Stimulated activated CD4-positive, alpha-beta T cell treated with anti-CD3 and anti-CD28 coated beads, TNF-alpha, amount 100 ng/mL, for 24 hours (primary cell): ENCODE measurements at regions not wholly inside any gene's neighbourhood (a gene's known extent, or its start where the extent isn't known, plus 50 kb on each side); places are given as distances from the start of the nearest gene placed in this dataset.
"Not testable (repeated sequence)": the region's sequence is repeated elsewhere in the genome, so short reads cannot be mapped to it uniquely, and the experiment has no call there.

Experiments
- DNase-seq, 3 experiments: peaks; one replicate each; pipeline ENCODE4 v3.0.0-alpha.2; 2020; ENCODE audit warnings: low read depth in 3 of 3

DNA sequence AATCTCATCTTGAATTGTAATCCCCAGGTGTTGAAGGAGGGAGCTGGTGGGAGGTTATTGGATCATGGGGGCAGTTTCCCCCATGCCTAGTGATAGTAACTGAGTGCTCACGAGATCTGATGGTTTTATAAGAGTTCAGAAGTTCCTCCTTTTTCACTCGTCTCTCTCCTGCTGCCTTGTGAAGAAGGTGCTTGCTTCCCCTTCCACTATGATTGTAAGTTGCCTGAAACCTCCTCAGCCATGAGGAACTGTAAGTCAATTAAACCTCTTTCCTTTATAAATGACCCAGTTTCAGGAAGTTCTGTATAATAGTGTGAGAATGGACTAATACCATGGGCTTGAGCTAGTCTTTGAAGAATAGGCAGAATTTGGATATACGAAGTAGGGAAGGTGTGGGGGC lies 113.9 kb downstream of the RIN2 start:
- no peak for DNase-seq

DNA sequence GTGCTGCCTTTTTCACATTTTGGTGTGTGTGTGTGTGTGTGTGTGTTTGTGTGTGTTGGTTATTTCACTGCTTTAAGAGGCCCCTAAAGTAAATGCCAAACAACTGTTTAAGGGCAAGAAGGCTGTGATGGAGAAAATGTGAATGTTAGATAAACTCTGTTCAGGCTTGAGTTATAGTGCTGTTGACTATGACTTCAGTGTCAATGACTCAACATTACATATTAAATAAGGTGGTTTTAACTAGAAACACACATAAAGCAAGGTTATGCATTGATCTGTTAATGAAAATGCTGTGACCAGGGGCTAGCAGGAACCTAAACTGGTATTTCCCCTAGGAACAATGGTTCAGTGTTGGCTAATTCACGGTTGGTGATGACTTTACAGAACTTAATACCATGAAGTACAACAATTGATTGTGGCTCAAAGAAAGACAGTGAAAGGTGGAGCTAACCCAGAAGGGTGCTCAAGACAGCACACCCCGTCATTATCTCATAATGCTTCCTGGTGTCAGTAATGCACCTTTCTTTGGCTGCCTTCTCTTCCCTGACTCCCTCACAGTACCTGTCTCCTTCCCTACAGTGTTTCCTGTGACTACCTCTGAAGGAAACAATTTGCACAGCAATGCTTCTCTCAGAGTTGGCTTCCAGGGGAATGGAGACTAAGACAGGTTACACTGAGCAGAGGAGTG lies 116.1 kb downstream of the RIN2 start:
- DNase-seq: no peak

DNA sequence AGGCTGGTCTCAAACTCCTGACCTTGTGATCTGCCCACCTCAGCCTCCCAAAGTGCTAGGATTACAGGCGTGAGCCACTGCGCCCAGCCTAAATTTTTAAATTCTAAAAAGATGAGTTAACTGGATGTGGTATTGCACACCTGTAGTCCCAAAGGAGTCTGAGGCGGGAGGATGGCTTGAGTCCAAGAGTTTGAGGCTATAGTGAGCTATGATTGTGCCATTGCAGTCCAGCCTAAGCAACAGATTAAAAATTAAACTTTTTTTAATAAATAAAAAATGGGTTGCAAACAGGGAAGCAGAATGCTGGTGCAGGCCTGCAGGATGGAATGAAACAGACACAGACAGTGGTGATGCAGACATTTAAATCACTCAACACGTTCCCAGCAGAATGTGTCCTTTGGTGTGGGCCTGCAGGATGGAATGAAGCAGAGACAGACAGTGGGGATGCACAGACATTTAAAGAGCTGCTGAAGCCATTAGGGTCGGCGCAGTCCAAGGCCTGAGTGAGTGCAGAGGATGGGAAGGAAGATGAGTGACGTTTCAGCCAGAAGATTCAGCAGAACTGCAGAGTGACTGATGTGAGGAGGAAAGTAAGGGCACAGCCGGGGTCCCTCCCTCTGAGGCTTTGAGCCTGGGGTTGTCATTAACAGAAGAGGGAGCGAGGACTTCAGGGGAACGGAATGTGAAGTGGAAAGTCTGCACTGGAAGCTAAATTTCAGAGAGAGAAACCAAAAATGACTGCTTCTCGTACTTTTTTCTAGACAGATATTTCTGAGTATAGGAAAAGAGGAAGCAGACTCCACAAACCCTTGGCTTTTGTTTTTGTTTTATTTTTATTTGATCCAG lies 117.5 kb downstream of the RIN2 start:
- no peak for DNase-seq

DNA sequence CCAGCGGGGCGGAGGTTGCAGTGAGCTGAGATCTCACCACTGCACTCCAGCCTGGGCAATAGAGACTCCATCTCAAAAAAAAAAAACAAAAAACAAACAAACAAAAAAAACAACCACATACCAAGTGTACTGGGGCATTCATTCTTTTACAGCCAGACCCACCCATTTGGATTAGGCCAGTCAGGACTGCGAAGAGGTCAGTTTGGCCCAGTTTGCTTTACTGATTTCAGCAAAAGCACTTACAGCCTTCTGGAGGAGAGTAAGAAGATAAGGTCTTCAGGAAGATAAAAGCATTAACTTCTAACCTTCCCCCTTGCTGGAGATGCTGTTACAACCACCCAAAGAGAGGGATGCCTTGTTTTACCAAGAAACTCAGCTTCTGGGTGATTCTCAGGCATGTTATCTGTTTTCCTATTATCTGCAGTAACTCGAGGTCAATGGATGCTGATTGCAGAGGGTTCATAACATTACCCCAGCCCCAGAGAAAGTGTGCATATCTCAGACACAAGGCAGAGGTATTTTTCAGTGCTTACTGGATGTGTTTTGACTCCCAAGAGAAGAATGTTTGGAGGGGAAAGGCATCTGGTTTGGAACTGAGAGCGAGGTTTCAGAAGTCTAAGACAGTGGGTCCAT lies 118.9 kb downstream of the RIN2 start:
- DNase-seq: no peak

DNA sequence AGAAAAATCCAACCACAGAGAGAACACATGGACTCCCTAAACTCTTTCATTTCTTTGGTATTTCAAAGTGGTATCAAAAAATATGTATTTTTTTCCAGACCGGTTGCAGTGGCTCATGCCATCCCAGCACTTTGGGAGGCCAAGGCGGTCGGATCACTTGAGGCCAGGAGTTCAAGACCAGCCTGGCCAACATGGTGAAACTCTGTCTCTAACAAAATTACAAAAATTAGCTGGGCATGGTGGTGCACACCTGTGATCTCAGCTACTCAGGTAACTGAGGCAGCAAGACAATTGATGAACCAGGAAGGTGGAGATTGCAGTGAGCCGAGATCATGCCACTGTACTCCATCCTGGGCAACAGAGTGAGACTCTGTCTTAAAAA lies 121.8 kb downstream of the RIN2 start:
- DNase-seq: not testable (repeated sequence)

DNA sequence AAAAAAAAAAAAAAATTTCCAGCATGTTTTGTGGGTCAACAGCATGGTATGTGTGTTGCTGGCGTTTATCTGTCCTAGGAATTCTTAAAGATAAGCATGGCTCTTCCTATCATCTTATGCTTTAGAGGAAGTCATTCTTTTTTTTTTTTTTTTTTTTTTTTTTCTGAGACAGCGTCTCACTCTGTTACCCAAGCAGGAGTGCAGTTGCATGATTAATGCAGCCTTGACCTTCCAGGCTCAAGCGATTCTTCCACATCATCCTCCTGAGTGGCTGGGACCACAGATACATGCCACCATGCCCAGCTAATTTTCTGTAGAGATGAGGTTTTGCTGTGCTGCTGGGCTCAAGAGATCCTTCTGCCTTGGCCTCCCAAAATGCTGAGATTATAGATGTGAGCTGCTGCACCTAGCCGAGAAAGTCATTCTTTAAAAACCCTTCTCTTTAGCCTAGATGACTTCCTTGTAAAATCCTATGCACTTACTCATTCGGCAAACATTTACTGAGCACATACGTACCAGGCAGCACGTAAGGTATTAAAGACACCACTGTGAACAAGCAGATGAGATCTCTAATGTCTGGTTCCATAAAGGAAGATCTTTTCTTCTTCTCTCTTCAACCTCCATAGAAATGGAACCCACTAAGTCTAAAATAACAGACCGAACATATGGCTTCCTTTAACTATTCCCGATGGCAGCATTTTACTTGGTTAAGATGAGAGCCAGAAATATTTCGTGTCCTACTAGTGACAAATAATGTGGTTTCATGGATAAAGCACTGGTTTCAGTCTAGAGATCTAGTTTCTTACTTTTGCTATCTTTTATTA lies 122.4 kb downstream of the RIN2 start:
- no peak for DNase-seq

DNA sequence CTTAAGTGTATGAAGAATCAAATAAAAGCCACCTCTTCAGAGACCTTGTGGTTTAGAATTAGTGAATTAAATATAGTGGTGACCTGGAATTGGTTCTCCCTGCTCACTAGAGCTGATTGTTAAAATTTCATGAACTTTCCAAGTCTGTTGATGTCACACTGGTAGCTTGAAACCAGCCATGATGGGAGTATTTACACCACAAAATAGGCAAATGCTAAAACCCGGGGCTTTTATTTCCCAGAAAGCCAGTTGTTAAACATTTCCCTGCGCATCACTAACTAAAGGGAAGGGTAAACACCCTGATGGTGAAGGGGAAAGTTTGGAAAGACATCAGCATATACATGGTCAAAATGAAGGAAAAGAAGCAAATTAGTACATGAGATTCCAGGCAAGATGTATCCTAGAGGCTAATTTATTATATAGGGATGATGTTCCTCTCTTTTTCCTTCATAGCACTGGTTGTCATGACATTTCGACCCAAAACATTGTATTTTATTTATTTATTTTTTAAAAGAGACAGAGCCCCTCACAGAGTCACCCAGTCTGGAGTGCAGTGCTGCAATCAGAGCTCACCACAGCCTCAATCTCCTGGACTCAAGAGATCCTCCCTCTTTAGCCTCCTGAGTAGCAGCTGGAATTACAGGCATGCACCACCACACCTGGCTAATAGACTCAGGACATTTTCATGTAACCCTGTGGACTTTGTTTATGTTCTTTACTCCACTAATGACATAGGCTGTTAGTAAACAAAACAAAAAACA lies 123.2 kb downstream of the RIN2 start:
- no peak for DNase-seq

DNA sequence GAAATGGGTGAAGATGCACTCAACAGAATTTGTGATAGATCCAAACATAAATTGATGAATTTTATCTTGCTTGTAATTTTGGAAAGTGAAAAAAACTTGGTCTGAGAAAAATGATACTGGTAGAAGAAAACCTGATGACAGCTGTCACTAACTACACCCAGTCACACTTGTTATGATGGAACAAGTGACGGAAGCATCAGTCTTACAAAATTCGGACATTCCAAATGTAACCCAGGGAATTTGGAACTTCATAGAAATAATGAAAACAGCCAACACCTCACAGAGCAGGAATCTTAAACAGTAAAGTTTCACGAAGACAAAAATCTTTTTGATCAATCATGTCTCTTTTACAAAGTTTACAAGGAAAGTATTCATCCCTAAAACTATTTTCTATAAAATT lies 123.9 kb downstream of the RIN2 start:
- DNase-seq: no peak

DNA sequence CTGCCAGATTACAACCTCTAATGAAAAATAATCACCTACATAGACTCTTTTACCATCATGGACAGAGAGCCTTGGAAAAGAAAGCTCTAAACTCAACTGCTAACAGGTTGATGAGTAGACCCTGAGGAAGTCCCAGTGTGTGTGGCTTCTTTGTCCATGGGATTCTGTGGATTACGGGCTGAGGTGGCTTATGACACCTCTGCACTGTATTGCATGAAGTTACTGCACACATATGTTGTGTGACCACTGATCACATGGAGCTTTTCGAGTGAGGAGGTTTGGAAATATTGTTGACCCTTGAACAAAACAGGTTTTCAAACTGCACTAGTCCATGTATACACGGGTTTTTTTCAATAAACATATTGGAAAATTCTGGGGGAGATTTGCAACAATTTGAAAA lies 124.4 kb downstream of the RIN2 start:
- DNase-seq: no peak

DNA sequence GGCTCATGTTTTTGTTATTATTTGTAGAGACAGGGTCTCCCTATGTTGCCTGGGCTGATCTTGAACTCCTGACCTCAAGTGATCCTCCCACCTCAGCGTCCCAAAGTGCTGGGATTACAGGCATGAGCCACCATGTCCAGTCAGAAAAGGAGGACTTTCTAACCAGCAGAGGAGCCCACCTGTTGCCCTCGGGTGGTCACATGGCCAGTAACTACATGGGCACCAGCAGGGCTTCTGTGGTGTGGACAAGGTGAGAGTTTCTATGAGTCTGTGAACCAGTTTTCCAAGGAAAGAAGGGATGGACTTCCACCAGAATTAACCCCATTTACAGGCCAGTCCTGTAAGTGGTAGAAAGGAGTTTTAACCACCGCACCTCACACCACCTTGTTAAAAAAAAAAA lies 125.4 kb downstream of the RIN2 start:
- no peak for DNase-seq

DNA sequence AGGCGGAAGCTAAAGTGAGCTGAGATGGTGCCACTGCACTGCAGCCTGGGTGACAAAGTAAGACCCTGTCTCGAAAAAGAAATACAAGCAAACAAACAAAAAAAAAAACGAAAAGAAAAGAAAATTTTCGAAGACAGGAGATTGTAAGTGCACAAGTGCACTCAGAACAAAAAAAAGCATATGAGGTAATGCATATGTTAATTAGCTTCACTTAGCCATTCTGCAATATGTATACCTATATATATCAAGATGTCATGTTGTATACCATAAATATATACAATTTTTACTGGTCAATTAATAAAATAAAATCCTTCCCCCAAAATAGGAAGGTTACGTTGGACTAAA lies 127.5 kb downstream of the RIN2 start:
- no peak for DNase-seq

DNA sequence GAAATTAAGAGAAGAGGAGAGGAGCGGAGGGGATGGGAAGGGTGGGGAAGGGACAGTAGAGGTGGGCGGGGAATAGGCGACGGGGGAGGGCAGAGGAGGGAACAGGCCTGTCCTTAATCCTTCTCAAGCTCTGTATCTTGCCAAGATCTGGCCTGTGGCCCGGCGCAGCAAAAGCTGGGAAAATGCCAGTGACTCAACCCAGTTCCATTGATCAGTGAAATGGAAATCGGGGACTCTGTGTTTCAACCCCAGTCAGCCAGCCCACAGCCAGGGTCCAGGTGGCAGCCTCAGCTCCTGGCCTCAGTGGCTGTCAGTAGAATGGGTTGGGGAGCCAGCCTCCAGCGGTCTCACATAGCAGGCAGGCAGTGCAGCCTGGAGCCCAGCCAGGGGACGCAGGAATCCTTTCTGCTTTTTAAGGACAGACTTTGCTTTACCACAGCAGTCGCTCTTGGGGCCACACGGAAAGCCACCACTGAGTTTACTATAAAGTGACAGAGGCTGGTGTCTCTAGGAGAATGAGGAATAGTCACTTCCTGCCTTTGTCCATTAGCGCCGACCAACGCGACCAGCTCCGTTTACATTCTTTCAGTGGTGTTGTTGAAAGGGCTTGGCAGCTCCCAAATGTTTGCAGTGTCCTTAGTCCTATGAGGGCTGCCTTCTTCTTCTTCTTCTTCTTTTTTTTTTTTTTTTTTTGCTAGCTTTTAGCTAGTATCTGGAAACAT lies 128.0 kb downstream of the RIN2 start:
- DNase-seq: no peak

DNA sequence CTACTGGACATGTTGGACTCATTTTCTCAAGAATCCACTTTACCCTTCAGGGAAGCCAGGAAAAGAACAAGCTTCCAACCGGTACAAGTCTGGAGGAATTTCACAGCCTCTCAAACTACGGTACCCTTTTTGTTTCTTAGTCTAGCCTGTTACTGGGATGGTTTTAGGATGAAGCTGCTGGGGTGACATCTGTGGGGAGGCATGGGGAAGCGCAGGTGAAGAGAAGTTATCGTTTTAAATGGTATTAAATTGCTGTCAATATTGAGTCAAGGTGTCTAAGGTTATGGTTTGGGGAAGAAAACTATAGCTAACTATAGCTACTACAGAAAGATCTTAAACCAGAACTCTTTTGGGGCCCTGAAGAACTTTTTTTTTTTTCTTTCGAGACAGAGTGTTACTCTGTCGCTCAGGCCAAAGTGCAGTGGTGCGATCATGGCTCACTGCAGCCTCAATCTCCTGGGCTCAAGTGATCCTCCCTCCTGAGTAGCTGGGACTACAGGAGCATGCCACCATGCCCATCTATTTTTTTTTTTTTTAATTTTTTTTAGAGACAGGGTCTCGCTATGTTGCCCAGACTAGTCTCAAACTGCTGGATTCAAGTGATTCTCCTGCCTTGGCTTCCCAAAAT lies 128.7 kb downstream of the RIN2 start:
- DNase-seq: no peak

DNA sequence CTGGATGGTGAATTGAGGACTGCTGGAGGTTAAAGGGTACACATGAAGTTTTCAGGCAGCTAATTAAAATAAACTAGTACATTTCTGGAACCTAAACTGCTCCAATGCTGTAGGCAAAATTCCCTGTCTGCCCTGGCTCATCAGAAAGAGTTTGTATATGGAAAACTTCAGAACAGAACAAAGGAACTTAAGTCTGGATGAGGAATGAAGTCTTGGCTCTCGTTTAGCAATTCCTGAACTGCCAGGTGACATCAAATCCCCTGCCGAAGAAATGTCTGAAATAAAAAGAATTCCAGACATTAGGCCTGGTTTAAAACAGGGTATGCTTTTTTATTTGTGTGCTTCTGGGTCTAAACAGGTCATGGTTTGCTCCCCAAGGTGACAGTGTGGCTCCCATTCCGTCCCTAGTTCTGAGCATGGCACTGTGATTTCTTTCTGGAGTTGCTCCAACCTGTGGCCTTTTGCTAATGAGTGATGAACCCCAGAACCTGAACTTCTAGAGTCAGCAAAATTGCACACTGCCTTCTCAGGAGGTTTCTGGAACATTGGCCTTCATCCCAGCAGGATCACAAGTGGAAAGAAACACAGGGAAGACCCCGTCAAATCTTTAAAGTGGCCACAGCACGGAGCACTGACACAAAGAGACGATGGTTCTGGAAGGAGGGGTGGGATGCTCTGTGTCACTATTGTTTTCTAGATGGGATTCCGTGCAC lies 129.4 kb upstream of the NAA20 start:
- no peak for DNase-seq

DNA sequence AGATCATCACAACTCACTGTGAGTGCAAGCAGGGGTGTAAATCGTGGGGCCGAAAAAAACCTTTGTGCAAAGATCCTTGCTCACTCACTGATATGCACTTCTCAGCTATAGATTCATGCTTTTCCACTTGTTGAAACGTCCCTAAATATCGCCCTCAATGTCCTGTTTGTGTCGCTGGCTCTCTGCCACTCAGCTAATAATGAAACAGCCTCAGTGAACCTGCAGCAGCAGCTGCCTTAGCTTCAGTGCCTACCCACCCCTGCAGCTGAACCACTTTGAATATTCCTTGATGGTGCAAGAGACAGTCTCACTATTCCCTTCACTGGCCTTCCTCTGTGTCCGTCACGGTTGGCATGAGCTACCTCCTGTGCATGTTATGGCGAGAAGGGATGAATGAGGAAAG lies 128.9 kb upstream of the NAA20 start:
- DNase-seq: no peak

DNA sequence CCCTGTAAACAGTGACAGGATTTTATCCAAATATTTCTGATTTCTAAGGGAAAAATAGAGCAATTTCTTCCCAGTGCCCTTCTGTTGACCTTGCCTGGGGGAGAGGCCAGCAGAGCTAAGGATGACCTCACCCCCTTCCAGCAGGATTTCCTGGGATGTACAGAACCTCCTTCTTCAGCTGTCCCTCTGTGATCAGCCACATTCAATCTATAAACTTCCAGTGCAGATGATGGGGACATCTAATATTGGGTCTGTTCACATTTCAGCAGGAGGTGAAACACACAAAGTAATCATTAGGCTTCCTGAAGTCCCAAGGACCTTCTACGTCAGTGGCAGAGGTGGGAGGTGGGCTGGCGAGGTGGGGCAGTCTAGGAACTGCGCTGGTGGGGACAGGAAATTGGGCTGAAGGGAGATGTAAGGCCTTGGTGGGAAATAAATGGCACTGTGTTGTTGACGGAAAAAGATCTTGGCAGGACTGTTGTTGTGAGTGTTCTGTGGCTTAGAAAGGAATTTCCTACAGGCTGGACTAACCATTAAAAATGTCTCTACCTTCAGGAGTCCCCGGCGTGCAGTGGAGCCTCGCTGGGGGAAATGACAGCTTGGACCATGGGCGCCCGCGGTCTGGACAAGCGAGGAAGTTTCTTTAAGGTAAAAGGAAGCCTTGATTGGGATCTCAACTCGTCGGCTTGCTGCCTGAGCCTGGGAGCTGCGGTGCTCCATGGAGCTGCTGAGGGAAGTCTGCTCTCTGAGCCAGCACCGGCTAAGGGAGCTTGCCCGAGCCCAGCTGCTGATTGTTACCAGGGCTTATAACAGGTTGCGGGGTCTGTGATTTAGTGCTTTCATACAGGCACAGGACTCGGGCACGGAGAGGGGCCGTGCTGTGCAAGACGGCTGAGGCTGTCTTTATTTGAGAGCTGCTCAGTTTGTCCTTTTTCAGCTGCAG lies 127.9 kb upstream of the NAA20 start:
- no peak for DNase-seq

DNA sequence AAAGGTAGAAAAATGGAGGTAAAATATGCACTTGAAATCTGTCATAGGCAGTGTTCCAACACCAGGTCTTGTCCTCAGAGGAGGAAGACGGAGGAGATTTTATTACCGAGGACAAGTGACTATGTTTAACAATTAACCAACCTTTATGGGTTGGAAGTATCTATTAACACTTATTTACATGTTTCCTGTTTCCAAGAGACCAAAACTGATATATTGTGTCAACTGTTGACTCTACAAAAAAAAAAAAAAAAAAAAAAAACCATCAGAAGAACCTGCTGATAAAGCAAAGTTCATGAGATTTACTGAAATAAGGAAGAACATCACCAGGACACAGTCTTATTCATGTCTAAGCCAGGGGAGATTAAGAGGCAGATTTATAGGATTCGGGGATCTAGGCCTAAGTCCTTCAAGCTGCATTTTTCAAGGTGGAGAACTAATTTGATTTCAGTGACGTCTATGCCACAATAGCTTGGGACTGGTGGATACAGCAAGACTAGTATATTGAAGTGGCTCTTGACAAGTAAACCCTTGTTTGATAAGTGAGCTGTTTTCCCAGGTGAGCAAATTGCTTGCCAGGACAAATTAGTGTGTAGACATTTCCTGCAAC lies 126.6 kb upstream of the NAA20 start:
- no peak for DNase-seq

DNA sequence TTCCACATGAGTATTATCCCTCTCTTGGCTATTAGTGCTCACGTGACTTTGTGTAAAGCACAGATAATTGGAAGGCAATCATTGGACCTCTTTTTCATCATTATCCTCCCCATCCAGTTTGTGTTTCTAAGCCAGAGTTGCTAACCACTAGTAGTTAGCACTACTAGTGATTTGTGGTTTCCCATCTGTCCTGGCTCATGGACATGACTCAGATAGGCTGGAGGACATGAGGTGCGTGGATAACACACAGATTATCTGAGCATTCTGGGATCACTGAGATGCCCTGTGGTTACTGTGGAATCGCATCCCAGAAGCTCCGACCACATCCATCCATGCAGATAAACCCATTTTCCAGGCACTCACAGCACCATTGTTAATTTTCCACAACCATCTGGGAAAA lies 123.8 kb upstream of the NAA20 start:
- DNase-seq: no peak
